ENCODE measurements at regions not wholly inside any gene's neighbourhood (a gene's known extent, or its start where the extent isn't known, plus 50 kb on each side); places are given as distances from the start of the nearest gene placed in this dataset.

DNA sequence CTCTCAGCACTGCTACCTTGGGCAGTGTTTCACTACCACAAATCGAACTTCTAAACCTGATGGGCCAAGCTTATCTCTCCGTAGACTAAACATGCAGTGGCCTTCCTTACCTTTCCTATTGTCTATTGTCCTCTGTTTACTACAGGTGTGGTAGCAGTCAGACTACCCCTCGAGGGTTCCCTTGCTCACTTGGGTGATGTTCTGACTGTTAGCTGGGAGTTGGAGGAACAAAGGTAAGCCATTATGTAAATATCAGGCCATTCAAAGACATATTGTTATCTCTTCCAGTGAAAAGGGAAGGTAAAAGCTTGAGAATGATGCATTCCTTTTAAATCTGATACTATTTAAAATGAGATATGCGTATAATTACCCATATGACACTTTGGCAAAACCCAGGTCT lies 828.3 kb upstream of the EEF2KMT start:
- TF ChIP-seq ZBTB21 (tag by site-specific recombination; IDR thresholded peaks at IDR 0.05): no peak
- TF ChIP-seq, protein P1, sequence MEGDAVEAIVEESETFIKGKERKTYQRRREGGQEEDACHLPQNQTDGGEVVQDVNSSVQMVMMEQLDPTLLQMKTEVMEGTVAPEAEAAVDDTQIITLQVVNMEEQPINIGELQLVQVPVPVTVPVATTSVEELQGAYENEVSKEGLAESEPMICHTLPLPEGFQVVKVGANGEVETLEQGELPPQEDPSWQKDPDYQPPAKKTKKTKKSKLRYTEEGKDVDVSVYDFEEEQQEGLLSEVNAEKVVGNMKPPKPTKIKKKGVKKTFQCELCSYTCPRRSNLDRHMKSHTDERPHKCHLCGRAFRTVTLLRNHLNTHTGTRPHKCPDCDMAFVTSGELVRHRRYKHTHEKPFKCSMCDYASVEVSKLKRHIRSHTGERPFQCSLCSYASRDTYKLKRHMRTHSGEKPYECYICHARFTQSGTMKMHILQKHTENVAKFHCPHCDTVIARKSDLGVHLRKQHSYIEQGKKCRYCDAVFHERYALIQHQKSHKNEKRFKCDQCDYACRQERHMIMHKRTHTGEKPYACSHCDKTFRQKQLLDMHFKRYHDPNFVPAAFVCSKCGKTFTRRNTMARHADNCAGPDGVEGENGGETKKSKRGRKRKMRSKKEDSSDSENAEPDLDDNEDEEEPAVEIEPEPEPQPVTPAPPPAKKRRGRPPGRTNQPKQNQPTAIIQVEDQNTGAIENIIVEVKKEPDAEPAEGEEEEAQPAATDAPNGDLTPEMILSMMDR (tag by site-specific recombination; IDR thresholded peaks at IDR 0.05): no peak
- TF ChIP-seq ZNF146 (tag by site-specific recombination; IDR thresholded peaks at IDR 0.05): no peak
- TF ChIP-seq, protein P2, sequence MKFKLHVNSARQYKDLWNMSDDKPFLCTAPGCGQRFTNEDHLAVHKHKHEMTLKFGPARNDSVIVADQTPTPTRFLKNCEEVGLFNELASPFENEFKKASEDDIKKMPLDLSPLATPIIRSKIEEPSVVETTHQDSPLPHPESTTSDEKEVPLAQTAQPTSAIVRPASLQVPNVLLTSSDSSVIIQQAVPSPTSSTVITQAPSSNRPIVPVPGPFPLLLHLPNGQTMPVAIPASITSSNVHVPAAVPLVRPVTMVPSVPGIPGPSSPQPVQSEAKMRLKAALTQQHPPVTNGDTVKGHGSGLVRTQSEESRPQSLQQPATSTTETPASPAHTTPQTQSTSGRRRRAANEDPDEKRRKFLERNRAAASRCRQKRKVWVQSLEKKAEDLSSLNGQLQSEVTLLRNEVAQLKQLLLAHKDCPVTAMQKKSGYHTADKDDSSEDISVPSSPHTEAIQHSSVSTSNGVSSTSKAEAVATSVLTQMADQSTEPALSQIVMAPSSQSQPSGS (tag by site-specific recombination; IDR thresholded peaks at IDR 0.05; ENCODE audit: low read depth): no peak
- TF ChIP-seq ZNF558 (tag by site-specific recombination; IDR thresholded peaks at IDR 0.05): no peak
- TF ChIP-seq ZNF16 (tag by site-specific recombination; IDR thresholded peaks at IDR 0.05; ENCODE audit: low read depth): no peak
- TF ChIP-seq ZNF335 (tag by site-specific recombination; conservative IDR thresholded peaks at IDR 0.05): no peak
- TF ChIP-seq, protein P3, sequence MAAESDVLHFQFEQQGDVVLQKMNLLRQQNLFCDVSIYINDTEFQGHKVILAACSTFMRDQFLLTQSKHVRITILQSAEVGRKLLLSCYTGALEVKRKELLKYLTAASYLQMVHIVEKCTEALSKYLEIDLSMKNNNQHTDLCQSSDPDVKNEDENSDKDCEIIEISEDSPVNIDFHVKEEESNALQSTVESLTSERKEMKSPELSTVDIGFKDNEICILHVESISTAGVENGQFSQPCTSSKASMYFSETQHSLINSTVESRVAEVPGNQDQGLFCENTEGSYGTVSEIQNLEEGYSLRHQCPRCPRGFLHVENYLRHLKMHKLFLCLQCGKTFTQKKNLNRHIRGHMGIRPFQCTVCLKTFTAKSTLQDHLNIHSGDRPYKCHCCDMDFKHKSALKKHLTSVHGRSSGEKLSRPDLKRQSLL (tag by site-specific recombination; IDR thresholded peaks at IDR 0.05): no peak
- TF ChIP-seq, protein P4, sequence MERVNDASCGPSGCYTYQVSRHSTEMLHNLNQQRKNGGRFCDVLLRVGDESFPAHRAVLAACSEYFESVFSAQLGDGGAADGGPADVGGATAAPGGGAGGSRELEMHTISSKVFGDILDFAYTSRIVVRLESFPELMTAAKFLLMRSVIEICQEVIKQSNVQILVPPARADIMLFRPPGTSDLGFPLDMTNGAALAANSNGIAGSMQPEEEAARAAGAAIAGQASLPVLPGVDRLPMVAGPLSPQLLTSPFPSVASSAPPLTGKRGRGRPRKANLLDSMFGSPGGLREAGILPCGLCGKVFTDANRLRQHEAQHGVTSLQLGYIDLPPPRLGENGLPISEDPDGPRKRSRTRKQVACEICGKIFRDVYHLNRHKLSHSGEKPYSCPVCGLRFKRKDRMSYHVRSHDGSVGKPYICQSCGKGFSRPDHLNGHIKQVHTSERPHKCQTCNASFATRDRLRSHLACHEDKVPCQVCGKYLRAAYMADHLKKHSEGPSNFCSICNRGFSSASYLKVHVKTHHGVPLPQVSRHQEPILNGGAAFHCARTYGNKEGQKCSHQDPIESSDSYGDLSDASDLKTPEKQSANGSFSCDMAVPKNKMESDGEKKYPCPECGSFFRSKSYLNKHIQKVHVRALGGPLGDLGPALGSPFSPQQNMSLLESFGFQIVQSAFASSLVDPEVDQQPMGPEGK (tag by site-specific recombination; IDR thresholded peaks at IDR 0.05): no peak
- TF ChIP-seq HOXD13 (CRISPR knock-in tag; IDR thresholded peaks at IDR 0.05; ENCODE audit: borderline replicate concordance): no peak
- no peak for TF ChIP-seq ZNF354C (tag by site-specific recombination; IDR thresholded peaks at IDR 0.05; ENCODE audit: borderline replicate concordance, low read depth)
- no peak for TF ChIP-seq ZBTB17 (tag by site-specific recombination; IDR thresholded peaks at IDR 0.05)
- TF ChIP-seq, protein P5, sequence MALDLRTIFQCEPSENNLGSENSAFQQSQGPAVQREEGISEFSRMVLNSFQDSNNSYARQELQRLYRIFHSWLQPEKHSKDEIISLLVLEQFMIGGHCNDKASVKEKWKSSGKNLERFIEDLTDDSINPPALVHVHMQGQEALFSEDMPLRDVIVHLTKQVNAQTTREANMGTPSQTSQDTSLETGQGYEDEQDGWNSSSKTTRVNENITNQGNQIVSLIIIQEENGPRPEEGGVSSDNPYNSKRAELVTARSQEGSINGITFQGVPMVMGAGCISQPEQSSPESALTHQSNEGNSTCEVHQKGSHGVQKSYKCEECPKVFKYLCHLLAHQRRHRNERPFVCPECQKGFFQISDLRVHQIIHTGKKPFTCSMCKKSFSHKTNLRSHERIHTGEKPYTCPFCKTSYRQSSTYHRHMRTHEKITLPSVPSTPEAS (tag by site-specific recombination; IDR thresholded peaks at IDR 0.05): no peak

Measured in HEK293 (cell line).